HG03060 (cell line): ENCODE measurements at regions not wholly inside any gene's neighbourhood (a gene's known extent, or its start where the extent isn't known, plus 50 kb on each side); places are given as distances from the start of the nearest gene placed in this dataset.
A peak's percentile ranks its signal among the peaks of the same experiment; 100 is the strongest.

Experiments
- ATAC-seq: cut with Tn5 transposase; IDR thresholded peaks from one replicate; pipeline ENCODE4 v1.9.1; 2021; ENCODE audit warnings: low read depth, moderate number of reproducible peaks; ENCODE audit not compliant: unreplicated experiment

DNA sequence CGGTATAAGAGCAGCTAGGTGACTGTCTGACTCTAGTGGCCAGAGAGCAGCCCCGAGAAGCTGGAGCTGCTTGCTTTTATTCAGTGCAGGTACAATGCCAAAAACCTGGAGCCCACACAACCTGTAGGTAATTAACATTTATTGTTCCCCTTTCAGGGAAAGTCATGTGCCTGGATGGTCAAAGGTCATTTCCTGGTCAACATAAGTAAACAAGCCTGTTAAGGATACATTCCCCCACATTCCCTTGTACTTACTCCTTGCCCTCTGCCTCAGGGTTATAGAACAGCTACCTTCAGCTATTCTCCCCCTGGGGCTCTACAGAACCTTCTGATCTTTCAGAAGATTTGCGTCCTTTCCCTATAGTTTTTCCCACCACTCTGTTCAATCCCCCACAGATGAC is 253.4 kb downstream of the TMA16 start:
- no peak for ATAC-seq

DNA sequence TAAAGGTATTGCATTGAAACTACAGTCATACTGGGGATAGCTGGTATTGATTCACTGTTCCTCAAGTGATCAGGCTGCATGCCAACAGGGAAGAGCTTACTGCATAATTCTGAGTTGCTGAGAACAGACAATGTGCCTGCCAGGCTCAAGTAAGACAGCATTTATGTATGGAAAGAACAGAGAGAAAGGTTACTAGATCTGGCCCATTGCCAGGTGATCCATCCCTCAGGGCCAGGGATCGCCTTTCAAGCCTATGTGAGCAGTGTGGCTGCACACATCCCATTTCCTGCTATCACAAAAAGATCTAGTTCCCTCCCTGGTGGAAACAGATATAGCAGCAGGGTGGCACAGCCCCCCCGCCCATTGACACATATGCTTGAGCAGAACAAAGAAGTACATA is 254.0 kb downstream of the TMA16 start:
- no peak for ATAC-seq

DNA sequence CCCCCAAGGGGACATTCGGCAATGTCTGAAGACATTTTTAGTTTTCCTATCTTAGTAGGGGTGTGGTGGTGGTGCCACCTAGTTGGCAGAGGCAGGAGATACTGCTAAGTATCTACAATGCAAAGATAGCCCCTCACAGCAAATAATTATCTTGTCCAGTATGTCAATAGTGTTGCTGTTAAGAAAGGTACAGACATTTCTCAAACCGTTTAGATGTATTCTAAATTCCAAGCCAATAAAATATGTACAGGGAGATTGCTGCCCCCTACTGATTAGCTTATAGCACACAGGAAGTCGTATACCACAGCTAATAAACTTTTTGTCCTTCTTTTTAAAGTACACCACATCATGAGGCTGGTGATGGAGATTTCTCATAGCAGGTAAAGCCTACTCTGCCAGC is 260.5 kb downstream of the TMA16 start:
- peak; percentile 79 for ATAC-seq

DNA sequence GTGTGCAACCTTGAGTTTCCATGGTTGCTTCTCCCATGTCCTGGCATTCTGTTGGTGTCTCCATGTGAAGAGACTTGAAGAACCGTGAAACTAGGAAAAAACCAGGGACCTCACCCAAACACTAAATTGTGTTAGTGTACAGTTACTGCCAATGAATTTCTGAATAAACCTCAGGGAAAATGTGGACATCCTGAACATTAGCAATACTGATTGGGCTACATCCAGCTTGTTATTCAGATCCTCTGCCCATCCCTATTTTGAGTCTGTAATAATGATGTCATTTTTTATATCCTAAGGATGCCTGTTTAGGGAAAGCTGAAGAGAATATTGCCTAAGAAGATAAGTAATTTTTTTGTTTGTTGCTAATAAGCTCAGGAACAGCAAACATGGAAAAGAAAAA is 262.7 kb downstream of the TMA16 start:
- ATAC-seq = no peak

DNA sequence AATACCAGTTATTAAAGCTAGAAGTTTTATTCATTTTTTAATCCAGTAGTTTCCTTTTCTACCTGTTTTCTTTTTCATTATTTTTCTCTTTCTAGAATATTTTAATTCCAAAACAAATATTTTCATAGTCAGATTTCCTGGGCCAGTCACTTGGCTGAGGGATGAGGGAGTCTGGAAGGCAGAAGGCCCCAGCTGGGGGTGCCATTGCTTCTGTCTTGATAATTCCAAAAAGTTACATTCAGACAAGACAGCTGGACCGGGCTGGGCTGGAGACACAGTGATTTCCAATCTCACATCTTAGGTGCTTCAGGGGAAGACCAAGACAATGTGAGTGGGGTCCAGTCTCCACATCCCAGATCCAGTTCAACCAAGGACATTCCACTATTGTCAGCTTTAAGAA is 263.5 kb downstream of the TMA16 start:
- ATAC-seq = no peak

DNA sequence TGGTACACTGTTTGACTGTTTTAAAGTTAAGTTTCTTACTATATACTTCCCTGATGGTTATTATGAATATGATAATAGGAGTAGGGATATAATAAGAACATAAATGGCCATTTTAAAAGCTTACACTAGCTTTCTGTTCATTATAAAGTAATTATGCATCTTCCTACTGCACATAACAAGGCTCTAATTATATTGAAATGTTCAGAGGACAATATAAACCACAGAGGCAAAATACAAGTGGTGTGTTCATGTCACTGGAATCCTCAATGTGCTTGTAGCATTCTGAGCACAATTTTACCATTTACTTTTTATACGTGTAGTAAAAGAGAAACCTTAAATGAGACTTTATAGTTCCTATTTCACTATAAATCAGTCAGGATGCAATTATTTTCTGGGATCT is 268.3 kb downstream of the TMA16 start:
- no peak for ATAC-seq

DNA sequence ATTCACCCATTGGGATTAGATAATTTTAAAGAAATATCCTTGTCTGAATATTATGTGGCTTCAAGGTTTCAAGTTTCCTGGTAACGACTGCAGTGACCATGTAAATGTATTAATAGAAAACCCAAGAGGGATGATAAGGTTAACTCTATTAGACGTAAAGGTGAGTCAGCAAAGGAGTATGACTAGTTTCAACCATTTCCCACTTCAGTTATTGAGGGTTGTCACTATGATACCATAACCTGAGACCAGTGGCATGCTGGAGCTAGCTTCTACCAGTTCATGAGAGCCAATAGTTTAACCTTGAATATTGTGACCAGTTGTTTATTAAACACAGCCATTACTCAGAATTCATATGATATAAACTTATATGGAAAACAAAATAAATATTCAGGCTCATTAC is 270.1 kb downstream of the TMA16 start:
- no peak for ATAC-seq

DNA sequence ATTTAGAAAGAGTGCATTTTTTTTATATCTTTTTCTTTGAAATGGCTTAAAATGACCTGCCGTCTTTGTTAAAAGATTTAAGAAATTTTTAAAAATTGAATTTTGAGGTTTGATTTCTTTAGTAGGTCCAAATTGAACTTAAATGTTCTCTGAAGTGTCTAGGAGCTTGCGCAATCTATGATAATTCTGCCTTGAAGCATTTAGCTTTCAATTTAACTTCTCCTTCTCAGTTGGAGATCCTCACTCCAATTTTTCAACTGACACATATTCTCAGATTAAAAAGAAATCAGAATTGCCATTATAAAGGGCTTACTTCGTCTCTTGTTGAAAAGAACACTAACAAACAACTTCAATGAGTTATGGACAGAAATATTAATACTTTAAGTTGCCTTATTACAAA is 273.5 kb downstream of the TMA16 start:
- ATAC-seq = no peak

DNA sequence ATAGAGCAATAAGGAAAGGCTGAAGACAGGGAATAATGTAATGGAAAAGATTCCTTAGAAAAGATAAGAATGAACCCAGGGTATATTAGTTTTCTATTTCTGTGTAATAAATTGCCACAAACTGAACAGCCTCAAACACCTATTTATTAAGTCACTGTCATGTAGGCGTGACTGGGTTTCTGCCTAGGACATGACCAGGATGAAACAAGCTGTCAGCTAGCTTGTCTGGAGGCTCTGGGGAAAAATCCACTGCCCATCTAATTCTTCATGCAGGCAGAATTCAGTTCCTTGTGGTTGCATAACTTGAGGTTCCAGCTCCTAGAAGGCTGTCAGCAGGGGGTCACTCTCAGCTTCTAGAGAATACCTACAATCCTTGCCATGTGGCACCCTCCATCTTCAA is 277.7 kb downstream of the TMA16 start:
- no peak for ATAC-seq

DNA sequence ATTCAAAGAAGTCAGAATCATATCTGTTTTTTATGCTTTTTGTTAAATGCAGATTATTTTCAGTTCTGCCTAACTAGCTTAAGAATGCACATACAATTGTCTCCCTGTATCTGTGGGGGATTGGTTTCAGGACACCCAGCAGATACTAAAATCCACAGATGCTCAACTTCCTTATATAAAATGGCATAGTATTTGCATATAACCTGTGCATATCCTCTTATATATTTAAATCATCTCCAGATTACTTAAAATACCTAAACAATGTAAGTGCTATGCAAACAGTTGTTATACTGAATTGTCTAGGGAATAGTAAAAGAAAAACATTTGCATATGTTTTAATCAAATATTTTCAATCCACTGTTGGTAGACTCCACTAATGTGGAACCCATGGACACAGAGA is 279.4 kb downstream of the TMA16 start:
- no peak for ATAC-seq

DNA sequence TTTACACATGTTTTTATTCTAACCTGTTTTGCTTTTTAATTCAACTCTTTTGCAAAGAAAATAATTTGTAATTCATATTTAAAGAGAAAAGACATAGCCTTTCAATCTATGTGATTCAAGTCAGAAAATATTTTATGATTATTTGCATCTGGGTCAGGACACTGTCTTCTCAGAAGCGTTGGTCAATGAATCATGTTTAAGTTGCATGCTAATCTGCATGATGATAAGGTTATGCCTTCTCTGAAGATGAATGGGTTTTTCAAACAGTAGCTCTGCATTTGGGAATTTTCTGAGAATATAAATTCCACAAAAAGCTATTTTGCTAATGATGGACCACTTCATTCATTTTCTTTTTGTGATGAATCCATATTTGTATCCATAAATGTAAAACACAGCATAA is 282.5 kb downstream of the TMA16 start:
- ATAC-seq = no peak

DNA sequence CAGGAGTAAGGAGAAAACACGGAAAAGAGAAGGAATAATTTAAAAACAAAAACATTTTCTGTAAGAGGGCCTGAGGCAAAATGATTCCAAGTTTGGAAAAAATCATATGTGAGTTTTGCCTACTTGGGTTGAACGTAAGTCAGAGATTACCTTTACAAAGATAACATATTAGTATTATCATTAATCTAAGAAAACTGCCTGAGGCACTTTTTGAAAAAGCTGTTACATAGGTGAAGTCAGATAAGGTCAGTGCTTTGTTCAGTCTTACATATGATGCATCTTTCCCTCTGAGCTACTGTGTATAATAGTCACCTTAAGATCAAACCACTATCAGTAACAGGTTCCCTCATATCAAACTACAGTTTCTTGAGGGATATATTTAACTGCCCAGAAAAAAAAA is 287.2 kb downstream of the TMA16 start:
- no peak for ATAC-seq

DNA sequence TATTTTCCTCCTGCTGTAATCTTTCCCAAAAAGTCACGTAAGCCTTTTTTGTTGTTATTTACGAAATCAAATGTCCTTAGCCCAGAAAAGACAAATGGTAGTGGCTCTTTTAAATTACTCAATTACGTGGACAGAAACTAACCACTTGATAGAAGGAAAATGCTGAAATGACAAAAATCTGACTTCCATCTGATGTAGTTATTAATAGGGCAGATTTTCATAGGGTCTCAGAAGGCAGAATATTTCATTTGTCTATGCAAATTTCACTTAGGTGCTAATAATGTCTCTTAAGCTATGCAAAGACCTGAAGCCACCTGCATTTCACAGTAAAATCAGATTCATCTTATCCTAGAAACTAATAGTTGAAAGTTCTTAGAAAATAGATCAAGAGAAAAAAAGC is 295.7 kb downstream of the TMA16 start:
- no peak for ATAC-seq

DNA sequence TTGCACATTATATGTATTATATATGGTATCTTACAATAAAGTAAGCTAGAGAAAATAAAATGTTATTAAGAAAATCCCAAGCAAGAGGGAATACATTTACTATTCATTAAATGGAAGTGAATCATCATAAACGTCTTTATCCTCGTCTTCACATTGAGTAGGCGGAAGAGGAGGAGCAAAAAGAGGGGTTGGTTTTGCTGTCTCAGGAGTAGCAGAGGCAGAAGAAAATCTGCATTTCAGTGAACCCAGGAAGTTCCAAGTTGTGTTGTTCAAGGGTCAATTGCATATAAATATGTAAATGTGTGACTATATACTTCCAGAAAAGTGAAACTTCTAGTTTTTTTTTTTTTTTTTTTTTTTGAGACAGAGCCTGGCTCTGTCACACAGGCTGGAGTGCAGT is 301.4 kb downstream of the TMA16 start:
- ATAC-seq = no peak

DNA sequence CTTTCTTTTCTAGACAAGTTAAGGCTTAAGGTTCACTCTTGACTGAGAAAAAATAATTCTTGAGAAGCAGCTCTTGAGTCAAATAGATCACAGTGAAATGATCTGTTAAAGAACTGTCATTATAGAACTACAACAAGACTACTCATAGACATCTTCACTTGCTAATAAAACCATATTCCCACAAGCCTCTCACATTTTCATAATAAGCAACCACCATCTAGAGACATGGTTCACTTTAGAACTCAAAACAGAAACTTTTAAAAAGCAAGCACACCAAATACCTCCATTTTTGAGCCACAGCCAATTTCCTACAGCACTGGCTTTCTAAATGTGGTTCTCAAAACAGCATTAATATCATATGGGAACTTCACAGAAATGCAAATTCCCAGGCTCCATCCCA is 309.5 kb downstream of the TMA16 start:
- ATAC-seq = no peak

DNA sequence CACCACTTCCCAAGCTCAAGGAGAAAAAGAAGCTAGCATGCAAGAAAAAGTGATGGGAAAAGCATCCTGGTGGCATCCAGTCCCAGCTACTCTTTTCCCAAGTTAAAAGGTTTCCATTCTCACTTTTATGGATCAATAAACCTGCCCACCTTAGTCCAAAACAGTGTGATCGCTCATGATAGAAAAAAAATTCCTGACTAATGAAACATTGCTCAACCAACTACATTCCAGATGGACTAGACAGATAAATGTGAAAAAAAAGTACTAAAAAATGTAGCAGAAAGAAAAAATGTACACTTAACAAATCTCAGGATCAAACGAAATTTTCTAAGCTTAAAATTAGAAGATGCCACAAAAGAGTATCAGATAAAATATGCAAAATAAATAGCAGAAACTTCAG is 312.2 kb downstream of the TMA16 start:
- no peak for ATAC-seq

DNA sequence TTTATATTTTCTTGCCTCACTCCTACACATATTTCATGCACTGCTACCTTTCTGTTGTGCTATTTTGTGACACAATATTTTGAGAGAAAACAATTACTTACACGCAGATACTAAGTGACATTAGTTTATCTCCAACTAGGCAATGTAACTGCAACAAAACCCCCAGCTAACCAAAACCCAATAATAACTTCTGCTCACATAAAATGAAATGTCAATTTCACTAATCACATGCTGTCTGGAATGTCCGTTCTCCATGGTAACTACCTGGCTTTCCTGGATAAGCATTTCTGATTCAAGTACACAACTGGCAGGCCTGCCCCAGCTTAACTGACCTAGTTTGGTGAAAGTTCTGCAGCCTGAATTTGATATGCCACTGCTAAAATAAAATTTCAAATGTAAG is 313.5 kb downstream of the TMA16 start:
- no peak for ATAC-seq

DNA sequence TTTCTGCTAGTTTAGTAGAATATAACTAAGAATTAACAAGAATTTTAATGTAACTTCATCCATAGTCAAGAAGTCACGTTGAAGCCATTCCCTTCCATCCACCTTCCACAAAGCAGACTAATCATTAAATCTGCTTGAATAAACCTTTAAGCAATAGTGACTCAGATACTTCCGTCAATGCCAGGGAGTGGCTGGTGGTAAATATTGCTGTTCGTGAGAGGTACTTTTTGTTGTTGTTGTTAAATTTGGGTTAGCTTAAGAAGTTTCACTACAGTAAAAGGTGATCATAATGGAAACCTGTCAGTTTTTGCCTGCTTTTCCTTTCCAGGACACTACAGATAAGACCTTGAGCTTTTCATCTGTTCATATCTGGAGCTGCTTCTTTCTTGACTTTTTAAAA is 316.3 kb downstream of the TMA16 start:
- peak; percentile 85 for ATAC-seq

DNA sequence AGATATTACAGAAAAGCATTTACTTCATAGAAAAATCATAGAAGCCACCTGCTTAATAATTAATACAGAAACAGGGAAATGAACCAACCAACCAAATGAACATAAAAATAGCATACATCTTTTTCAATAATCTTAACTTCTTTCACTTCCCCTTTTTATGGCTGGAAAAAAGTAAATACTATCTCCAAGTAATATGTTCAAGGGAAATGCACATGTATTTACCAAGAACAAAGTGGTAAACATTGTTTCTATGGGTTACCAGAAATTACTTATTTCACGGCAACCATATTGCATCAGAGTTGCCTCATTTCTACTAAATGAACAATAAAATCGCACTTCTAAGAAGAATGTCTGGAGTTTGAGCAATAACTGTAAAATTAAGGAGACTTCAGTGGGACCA is 321.3 kb downstream of the TMA16 start:
- ATAC-seq = peak; percentile 76

DNA sequence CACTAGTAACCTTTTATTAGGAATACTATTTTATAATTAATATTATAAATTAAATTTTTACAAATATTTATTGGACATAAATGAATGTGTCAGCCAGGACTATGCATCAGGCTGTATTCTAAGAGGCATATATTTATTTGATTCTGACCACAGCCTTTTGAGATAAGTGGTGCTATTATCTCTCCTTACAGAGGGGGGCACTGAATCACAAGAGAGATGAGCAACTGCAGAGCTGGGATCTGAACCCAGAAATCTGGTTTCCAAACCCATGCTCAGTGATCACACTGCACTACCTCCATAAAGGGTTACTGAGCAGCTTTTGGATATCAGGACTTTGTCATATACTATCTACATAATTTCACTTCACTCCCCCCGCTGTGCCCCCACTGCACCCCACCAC is 322.0 kb downstream of the TMA16 start:
- no peak for ATAC-seq

DNA sequence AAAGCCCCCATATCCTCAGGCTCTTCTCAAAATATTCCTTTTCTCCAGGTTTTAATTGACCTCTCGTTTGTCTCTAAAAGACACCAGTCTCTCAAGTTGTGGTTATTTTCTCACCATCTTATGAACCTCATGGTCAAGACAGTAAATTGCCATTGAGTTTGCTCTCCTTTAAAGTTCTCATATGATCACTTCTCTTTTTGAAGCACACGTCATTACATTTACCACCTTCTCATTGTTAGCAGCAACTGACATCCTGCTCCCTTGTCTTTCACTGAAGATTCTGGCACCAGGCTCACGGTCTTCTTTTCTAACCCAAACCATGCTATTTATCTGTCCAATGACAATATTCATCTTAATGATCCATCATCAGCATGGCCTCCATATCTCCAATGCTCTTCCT is 324.2 kb downstream of the TMA16 start:
- no peak for ATAC-seq

DNA sequence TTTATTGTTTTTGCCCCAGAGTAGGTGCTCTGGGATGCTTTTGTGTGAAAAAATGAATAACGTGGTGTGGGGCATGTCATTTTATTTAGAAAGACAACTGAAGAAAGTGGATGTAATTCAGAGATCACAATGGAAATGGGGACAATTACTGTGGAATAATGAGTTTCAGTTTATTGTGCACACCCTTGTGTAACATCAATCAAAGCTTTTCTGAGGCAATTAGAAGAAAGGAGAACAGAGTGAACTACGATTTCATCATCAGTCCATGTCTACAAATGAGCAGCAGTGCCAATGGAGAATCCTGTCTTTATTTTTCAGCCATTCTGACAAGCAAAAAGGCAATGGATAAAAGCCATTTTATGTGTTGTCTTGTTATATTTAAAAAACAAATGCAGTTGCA is 339.2 kb downstream of the TMA16 start:
- no peak for ATAC-seq

DNA sequence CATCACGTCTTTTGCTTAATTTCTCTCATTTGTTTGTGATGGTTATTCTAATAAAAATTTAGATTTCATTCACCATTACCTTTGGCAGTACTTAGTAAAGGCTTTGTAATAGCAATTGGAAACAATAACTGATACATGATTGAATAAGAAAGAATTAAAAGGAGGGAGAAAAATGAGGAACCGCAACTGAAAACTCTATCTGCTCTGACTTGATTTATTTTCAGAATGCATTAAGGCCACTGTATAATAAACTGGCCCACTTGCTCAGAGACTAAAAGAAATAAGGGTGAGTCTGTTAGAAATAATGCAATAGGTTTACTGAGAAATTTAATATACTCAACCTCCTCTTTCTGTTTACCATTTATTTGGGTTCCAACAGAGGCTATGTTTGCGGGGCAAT is 351.5 kb downstream of the TMA16 start:
- ATAC-seq = no peak

DNA sequence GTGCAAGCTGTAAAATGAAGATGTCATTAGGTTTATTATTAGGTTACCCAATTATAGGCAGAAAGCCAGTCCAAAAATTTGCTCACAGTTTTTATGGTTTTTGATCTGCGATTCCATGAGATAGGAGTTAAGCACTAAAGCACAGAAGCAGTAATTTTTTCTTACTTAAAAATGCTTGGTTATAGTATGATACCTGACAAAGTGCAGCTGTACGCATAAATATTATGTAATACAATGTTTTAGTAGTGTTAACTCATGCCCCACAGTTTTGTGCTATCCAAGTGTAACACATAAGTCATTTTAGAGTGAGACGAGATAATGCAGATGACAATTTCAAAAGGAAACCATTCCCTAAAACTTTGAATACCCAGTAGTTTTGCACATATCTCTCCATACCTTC is 357.8 kb downstream of the TMA16 start:
- no peak for ATAC-seq
